Stimulated activated CD4-positive, alpha-beta T cell treated with anti-CD3 and anti-CD28 coated beads, Interleukin-15, amount 100 ng/mL, for 1 hour (primary cell): ENCODE measurements at regions not wholly inside any gene's neighbourhood (a gene's known extent, or its start where the extent isn't known, plus 50 kb on each side); places are given as distances from the start of the nearest gene placed in this dataset.
"Not testable (repeated sequence)": the region's sequence is repeated elsewhere in the genome, so short reads cannot be mapped to it uniquely, and the experiment has no call there.

ENCODE experiments used
- DNase-seq, 2 donors: peaks; one replicate each; pipeline ENCODE4 v3.0.0-alpha.2; 2020; ENCODE audit warnings: low read depth in 1 of 2, low spot score in 1 of 2

DNA sequence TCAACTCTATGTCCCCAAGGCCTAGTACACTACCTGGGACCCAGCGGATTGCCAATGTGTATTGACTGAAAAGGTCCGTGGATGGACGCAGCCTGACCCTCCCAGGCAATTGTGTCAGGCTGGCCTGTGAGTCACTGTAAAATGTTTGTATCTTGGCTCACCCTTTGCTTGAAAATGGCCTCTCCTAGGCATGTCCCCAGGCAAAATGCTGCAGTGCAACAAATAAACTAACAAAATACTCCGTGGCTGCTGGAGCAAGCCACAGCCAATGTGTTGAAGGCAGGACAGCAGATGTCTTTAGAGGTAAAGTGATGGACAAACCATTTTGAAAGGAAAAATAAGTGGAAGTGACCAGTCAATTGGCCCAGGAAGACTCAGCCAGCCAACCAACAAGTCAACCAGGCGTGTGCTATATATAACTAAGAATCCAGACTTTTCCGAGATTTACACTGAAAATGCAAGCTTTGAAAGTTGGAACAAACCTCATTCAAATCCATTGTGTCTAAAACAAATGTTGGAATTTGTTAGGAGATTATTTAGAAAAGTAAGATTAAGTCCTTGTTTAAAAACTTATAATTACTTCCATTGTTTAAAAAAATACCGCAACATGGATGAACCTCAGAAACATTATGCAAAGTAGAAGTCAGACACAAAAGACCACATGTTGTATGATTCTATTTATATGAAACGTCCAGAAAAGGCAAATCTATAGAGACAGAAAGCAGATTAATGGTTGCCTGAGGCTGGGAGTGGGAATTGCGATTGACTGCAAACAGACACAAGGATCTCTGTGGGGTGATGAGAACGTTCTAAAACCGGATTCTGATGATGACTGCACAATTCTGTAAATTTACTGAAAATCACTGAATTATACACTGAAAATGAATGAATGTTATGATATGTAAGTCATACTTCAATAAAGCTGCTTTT lies 191.2 kb downstream of the TLE3 start:
- no peak for DNase-seq

GRCh38 chr15:69908060-69908459 lies 189.7 kb downstream of the TLE3 start:
- DNase-seq = no peak

DNA sequence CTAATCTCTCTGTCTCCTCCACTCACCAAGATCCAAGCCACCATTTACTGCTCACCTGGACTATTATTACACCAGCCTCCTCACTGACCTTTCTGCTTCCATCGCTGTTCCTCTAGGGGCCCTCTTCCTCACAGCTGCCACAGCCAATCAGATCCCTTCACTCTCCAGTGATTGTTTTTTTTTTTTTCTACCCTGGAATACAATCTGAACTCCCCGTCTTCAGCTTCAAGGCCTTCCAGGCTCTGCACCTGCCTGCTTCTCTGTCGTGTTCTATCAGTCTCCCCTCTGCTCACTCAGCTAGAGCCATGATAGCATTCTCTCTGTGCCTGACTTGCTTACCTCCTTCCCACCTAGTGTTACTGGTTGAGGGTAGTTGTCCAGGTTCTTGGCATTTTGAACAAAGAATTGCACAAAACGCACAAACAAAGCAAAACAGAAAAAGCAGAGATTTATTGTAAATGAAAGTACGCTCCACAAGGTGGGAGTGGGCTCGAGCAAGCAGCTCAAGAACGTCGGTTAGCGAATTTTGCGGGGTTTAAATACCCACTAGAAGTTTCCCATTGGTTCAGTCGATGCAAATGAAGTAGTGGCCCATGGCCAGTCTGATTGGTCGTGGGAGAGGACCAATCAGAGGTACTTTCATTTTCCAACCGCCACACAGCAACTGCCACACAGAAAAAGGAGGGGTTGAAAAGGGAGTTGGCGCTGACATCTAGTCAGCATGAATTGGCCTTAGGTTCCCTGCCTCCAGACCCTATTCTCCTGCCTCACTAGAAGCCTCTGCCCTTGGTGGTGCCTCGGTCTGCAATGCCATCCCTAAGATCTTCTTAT lies 188.9 kb downstream of the TLE3 start:
- no peak for DNase-seq

GRCh38 chr15:69909719-69910444 lies 187.8 kb downstream of the TLE3 start:
- DNase-seq = no peak

- no peak for DNase-seq
These were observed 187.2 kb downstream of the TLE3 start for GRCh38 chr15:69910514-69910913.

GRCh38 chr15:69912116-69912515 lies 185.6 kb downstream of the TLE3 start:
- DNase-seq = no peak

- no peak for DNase-seq
These were observed 183.7 kb downstream of the TLE3 start for GRCh38 chr15:69914040-69914439.

- DNase-seq = no peak
These were observed 182.8 kb downstream of the TLE3 start for GRCh38 chr15:69914960-69915359.

- no peak for DNase-seq
These were observed 181.4 kb downstream of the TLE3 start for GRCh38 chr15:69916169-69916785.

GRCh38 chr15:69917056-69917455 lies 180.7 kb downstream of the TLE3 start:
- no peak for DNase-seq

GRCh38 chr15:69919816-69920215 lies 177.9 kb downstream of the TLE3 start:
- DNase-seq = no peak

DNA sequence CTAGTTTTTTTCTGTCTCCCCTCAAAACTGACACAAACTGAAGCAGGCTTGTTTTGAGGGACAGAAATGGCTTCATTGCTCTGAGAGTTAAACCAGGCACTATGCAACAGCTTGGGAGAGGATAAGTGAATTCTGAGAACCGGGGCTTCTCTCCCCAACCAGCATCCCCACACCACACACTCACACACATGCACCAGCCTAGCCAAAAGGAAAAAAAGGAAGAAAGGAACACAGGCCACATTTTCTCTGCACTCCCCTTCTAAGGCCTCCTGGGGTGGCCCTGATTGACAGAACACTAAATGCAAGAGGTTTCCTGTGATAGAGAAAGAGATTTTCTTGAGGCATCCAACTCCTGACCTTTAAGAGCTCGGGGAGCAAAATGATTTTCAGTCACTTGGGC lies 177.5 kb downstream of the TLE3 start:
- no peak for DNase-seq

DNA sequence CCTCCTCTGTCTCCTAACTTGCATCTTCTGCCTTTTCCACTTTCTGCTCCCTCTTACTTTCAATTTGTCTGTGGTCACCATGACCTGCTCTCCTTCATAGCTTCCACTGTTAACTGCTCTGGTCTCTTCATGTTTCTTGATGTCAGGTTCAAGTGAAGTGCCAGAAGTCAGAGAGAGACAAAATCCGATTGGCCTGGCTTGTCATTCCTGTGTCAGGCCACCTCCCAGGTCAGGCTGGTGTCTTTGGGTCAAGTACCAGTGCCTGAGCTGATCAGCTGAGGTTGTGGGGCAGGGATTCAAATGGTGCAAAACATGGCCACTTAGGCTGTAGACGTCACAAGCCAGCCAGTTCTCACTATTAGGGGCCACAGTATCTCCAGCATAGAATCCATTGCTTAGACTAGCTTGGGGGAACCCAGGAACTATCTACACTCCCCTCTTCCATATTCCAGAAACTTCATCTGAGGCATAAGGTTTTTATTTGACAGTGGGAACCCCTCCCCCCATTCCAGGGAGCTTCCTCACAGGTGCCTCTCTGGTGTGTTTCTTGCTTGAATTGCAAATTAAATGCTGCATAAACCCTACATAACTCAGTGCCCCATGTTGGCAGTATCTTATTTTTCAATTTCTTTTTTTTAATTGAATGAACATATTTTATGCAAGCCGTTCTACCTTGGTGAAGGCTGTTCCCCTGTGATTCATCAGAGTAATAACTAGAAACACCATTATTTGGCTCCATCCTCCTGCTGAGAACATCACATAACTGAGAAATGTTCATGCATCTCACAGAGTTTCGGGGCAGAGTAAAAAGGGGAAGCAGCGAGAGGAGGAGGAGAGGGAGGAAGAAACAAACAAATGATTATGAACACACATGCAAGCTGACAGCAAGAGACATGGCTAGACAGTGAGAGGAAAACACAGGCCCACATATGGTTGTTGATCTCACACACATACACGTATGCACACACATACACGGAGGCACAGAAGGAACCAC lies 175.8 kb downstream of the TLE3 start:
- DNase-seq = no peak

- no peak for DNase-seq
These were observed 173.2 kb downstream of the TLE3 start for GRCh38 chr15:69924531-69924930.

DNA sequence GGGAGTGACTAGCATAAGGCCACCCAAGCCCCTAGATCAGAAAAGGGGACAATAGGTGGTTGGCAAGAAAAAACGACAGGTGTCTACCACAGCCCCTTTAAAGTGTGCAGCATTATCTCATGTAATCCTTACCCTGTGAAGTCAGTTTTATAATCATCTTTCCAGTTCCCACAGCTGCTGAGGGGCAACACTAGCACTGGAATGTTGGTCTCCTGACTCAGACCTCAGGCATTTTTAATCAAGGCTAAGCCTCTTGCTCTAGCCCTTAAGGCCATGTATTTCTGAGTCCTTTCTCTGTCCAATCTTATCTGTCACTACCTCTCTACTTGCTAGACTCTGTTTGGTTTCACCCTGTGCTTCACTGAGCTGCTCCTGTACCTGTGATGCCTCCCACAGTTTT lies 171.7 kb downstream of the TLE3 start:
- DNase-seq = no peak

- no peak for DNase-seq
These were observed 171.0 kb downstream of the TLE3 start for GRCh38 chr15:69926721-69927120.

DNA sequence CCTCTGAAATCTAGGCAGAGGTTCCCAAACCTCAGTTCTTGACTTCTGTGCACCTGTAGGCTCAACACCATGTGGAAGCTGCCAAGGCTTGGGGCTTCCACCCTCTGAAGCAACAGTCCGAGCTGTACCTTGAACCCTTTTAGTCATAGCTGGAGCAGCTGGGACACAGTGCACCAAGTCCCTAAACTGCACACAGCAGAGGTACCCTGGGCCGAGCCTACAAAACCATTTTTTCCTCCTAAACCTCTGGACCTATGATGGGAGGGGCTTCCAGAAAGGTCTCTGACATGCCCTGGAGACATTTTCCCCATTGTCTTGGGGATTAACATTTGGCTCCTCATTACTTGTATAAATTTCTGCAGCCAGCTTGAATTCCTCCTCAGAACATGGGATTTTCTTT lies 168.8 kb downstream of the TLE3 start:
- DNase-seq = not testable (repeated sequence)

GRCh38 chr15:69929905-69930630 lies 167.6 kb downstream of the TLE3 start:
- DNase-seq = no peak

DNA sequence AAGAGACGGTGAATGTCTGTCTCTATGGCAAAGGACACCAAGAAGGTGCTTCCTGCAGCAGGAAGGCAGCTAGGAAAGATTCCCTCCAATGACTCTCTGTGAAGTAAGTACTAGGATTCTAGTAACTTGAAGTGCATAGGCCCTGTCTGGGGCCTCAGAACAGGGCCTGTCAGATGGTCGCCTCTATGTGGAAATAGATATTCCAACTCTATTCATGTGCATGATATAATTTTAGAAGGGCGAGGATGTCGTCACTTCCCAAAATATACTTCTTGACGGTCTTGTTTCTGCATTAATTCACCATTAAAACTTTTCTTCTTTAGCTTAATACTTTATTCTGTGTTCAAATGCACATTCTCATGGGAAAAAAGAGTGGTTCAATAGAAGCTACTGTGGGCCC lies 167.0 kb downstream of the TLE3 start:
- no peak for DNase-seq
